ENCODE measurements at regions not wholly inside any gene's neighbourhood (a gene's known extent, or its start where the extent isn't known, plus 50 kb on each side); places are given as distances from the start of the nearest gene placed in this dataset.
A peak's percentile ranks its signal among the peaks of the same experiment; 100 is the strongest.
"Not testable (repeated sequence)": the region's sequence is repeated elsewhere in the genome, so short reads cannot be mapped to it uniquely, and the experiment has no call there.

- no peak for DNase-seq
Observed at GRCh38 chr4:81314897-81315470, 100.0 kb upstream of the PRKG2 start.

- DNase-seq = peak; percentile 46
Observed at GRCh38 chr4:81314196-81314896, 99.3 kb upstream of the PRKG2 start.

GRCh38 chr4:81307991-81308390, 93.0 kb upstream of the PRKG2 start:
- DNase-seq = no peak

- DNase-seq = no peak
Observed at GRCh38 chr4:81304871-81305270, 89.8 kb upstream of the PRKG2 start.

GRCh38 chr4:81300352-81300751, 85.3 kb upstream of the PRKG2 start:
- not testable (repeated sequence) for DNase-seq

GRCh38 chr4:81290813-81291212, 75.8 kb upstream of the PRKG2 start:
- DNase-seq = no peak

- DNase-seq = no peak
Observed at GRCh38 chr4:81287101-81287500, 72.1 kb upstream of the PRKG2 start.

- DNase-seq = no peak
Observed at GRCh38 chr4:81282131-81282530, 67.1 kb upstream of the PRKG2 start.

- no peak for DNase-seq
Observed at GRCh38 chr4:81274460-81274859, 59.4 kb upstream of the PRKG2 start.

GRCh38 chr4:81272671-81273070, 57.6 kb upstream of the PRKG2 start:
- DNase-seq = no peak
